Bone marrow (tissue), 2 donors: ENCODE measurements at regions not wholly inside any gene's neighbourhood (a gene's known extent, or its start where the extent isn't known, plus 50 kb on each side); places are given as distances from the start of the nearest gene placed in this dataset.
"Not testable (repeated sequence)": the region's sequence is repeated elsewhere in the genome, so short reads cannot be mapped to it uniquely, and the experiment has no call there.

ENCODE experiments used
- DNase-seq, 2 donors: peaks; one replicate each; lab custom pipeline; 2025; lab: John Stamatoyannopoulos, UW

DNA sequence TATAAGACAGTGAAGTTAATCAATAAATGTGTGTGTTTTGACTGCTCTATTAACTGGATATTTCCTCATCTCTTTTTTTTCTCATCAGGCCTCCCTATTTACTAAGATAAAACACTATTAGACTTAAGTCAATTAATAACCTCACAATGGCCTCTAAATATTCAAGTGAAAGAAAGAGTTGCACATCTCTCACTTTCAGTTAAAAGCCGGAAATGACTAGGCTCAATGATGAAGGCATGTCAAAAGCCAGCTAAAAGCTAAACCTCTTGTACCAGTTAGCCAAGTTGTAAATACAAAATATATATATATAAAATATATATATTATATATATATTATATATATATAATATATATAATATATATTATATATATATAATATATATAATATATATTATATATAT is 127.0 kb upstream of the MEOX2 start:
- DNase-seq = no peak

DNA sequence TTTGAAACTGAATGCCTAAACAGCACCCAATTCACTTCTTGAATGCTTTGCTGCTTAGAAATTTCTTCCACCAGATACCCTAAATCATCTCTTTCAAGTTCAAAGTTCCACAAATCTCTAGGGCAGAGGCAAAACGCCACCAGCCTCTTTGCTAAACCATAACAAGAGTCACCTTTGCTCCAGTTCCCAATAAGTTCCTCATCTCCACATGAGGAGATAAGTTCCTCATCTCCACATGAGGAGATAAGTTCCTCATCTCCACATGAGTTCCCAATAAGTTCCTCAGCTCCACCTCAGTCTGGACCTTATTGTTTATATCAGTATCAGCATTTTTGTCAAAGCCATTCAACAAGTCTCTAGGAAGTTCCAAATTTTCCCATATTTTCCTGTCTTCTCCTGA is 123.9 kb upstream of the MEOX2 start:
- not testable (repeated sequence) for DNase-seq

DNA sequence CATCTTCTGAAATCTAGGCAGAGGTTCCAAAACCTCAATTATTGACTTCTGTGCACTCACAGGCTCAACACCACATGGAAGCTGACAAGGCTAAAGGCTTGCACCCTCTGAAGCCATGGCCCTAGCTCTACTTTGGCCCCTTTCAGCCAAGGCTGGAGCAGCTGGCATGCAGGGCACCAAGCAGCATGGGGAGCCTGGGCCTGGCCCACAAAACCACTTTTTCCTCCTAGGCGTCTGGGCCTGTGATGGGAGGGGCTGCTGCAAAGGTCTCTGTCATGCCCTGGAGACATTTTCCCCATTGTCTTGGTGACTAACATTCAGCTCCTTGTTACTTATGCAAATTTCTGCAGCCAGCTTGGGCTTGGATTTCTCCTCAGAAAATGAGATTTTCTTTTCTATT is 123.5 kb upstream of the MEOX2 start:
- DNase-seq = not testable (repeated sequence)

DNA sequence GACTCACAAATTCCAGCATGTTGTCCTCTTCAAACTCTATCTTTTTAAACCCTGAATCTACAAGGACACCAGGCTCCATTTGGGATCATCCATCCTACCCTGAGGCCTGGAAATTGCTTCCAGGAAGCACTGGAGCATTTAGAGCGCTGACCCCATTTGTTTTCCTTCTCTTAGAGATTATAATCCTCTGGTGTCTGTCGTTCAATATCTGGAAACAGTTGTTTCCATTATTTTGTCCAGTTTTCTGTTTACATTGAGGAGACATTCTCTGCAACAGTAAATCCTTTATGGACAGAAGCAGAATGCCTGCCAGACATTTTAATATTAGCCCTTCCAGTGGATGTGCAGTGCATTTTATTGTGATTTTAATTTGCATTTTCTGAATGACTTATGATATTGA is 119.4 kb upstream of the MEOX2 start:
- no peak for DNase-seq

DNA sequence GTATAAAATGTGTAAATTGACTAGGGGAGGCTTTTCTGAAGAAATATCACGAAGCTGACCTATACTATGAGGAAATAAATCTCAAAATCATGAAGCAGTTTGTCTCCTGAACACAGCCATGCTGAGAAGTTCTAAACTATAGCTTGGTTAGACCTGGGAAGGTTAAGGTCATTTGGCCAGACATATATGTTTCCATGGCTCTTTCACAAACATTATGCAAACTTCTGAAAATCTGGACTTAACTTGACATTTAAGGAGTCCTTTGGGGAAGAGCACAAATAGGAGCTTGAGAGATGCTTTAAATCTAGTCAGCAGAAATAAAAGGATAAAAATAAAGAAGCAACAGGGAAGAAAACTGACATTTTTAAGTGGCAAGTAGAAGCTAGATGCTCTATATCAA is 115.9 kb upstream of the MEOX2 start:
- DNase-seq = no peak

DNA sequence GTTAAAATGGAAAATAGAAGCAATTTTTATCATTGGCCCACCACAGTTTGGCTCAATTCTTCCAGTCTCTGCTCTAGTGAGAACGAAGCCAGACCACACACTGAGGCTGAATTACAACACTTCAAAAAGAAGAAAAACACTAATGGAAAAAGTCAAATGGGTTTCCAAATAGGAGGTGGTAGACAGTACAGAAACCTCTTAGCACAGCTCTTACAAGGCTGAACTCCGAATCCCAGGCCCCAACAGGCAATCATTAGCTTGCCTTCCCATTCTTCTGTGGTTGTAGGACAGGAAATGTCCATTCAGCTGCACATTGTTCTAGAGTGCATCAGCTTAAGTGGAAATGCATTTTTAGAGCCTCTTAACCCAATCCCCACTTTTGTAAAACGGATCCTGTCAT is 115.1 kb upstream of the MEOX2 start:
- no peak for DNase-seq

DNA sequence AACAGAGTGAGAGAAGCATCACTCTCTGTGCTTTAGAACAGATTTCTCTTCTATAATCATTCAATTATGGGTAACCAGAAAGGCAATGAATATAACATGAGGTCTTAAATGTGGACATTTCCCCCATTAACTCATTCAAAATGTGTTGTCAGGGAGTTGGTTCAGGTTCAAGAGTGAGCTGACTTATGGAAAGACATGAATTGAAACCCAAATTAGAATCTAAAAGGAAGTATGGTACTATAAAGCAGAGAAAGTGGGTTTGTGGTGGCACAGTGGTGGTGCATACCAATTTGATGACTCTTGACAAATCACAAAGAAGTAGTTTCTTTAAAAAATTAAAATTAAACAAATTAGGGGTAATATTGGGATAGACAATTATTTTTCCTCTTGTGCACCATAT is 114.6 kb upstream of the MEOX2 start:
- no peak for DNase-seq

DNA sequence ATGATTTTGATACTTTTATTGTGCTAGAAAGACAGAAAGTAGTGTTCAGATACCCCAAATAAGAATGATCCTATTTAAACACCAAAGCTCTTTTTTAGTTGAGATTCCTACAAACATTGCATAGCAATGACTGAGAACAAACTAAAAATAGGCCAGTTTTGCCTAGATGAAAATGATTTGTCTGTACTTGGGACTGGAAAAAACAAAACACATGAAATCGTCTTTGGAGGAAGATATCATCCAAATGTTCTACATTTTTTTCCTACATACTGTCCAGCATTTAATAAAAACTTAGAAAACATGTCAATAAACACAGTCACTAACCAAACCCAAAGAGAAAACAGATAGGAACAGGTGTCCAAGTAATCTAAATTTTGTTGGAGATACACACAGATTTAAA is 111.6 kb upstream of the MEOX2 start:
- DNase-seq = no peak

DNA sequence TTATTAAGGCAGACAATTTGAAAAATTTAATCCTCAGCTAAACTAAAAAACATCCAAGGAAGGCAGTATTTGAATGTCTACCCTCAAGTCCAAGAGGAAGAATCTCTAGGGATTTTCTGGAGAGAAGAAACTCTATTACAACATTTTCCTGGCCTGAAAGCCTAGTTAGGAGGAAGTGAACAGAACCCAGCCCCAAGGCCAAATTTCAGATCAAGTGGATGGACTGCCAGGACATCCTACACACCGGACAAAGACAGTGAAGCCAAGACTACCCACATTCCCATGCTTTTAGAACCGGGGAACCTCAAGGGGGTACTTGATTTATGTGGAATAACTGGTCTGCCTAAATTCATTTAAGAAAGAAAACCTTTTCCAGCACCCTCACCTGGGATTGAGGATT is 108.9 kb upstream of the MEOX2 start:
- DNase-seq = no peak

DNA sequence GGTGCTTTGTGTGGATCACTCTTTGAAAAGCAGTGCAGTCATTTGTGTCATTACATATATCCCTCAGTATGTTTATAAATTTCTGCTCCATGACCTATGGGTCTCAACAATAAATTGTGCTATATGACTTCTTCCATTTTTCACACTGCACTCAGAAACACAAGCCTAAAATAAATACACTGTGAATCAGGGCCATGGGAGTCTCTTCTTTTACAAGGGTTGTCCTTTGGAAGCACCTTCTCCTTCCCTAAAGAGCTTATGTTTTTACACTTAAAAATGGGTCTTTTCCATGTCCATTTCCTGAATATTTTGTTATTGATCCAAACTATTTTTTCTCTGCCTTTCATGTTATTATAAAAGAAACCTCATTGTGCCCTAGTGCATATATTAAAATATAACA is 108.3 kb upstream of the MEOX2 start:
- DNase-seq = no peak

DNA sequence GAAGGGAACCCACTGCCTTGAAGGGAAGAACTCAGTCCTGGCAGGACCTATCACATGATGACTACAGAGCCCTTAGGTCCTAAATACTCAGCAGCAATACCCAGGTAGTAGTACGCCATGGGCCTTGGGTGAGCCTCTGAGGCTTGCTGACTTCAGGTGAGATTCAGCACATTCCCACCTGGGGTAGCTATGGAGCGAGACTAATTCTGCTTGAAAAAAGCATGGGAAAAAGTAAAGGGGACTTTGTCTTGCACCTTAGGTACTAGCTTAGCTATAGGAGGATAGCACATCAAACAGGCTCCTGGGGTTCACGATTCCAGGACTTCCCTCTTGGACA is 98.2 kb upstream of the MEOX2 start:
- DNase-seq = no peak

DNA sequence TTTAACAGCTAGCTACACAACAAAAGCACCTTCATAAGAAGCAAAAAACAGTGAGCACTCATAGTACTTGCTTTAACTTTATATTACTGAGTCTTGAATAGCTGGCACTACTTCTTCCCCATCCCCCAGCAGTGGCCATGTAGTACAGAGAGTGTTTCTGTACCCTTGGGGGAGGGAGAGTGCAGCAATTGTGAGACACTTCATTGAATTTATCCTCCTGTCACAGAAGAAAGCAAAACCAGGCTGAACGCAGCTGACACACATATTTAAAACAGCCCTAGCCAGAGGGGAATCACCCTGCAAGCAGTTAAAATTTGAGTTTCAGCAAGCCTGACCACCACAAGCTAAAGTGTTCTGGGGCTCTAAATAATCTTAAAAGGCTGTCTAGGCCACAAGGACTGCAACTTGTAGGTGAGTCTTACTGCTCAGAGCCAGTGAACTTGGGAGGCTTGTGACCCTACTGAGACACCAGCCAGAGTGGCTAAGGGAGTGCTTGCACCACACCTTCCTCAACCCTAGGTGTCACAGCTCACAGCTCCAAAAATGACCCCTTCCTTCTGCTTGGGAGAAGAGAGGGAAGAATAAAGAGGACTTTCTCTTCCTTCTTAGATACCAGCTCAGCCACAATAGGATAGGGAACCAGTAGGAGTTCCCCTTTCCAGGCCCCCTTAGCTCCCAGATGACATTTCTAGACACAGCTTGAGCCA is 97.7 kb upstream of the MEOX2 start:
- no peak for DNase-seq

DNA sequence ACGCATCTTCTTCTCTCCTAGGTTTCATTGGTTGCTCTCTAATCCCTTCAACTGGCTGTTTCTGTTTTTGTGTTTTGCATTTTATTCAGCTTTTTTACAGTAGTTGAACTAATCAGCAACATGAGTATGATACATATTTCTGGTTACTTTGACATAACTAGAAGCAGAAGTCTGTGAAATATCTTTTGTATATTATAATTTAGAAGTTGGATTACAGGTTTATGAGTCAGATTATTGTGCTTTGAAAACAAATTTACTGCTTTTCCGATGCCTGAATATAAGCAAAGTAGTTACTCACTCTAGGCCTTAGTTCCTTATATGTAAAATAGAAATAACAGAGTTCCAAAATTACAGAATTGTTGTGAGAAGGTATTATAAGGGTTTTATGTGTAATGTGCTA is 96.2 kb upstream of the MEOX2 start:
- no peak for DNase-seq

DNA sequence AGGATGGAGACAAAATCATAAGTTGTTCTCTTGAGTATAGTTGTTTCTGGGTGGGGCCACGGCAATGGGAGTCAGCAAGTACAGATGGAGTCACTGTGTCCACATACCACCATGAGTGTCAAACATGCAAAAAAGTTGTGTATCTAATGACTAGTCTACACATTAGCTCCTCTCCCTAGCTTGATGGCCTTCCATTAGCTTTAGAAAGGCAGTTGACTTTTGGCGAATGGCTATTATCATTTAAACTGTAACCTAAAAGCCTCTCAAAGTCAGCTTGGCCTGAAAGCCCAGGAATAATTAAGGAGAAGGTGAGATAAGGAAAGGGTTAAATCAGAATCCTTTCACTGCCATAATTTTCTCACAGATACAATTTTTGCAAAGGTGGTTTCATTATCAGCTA is 95.5 kb upstream of the MEOX2 start:
- no peak for DNase-seq

DNA sequence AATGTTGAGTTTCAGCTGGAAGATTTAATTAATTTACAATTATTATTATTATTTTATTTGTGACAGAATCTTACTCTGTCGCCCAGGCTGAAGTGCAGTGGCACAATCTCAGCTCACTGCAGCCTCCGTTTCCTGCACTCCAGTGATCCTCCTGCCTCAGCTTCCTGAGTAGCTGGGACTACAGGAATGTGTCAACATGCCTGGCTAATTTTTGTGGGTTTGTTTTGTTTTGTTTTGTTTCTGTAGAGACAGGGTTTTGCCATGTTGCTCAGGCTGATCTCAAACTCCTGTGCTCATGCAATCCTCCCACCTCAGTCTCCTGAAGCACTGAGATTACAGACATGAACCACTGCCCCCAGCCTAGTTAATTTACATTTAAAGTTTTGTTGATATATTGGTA is 93.8 kb upstream of the MEOX2 start:
- DNase-seq = no peak

DNA sequence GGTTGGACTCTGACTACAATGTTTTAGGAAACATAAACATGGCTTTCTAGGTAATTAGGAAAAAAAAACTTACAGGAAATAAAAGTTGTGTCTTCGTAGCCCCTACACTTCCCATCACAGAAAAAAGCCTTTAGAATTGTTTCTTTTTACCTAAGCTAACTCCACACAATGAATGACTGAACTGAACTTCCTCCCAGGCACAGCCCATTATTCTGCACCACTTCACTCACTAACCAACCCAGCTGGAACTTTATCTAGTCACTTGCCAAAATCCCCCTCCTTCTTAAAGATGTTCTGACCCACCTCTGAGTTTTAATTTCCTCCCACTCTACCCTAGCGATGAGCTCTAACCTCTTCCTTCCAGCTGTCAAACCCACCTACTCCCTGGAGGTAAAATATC is 91.7 kb upstream of the MEOX2 start:
- no peak for DNase-seq

DNA sequence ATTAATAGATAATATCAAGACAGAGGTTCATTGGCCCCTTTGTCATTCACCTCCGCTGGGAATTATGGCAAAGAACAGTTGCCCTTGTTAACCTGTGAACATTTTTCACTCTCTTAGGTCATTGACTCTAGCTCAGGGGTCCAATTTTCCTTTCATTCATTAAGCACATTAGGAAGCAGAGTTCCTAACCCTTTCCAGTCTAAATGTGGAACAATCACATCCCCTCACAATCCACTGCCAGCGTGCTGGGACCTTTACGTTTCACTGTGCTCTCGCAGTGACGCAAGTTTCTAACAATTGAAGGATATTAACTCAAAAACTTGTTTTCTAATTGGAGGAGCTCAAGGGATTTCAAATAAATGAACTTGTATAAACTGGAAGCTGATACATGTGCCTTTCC is 79.3 kb upstream of the MEOX2 start:
- no peak for DNase-seq

DNA sequence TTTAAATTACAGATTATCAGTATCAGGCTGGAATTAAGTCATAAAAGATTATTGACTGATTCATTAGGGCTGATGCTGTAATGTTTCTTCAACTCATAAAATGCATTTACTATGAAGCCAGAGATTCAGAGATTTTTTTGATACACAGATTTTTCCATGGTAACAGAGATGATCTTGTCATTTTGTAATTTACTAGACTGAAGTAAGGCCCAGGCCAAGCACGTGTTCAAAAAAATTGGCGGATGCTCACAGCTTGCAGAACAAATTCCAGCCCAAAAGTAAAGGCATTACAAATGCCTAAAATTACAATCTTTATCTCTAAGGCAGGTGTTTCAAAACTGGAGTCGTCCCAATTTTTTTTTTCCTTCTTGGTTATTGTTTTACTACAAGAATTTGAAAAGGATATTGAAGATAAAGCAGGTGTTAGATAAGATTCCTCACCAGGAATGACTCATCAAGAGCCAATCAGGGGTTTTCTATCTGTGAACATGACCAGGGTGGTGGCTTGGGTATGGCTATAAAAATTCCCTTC is 78.4 kb upstream of the MEOX2 start:
- no peak for DNase-seq

DNA sequence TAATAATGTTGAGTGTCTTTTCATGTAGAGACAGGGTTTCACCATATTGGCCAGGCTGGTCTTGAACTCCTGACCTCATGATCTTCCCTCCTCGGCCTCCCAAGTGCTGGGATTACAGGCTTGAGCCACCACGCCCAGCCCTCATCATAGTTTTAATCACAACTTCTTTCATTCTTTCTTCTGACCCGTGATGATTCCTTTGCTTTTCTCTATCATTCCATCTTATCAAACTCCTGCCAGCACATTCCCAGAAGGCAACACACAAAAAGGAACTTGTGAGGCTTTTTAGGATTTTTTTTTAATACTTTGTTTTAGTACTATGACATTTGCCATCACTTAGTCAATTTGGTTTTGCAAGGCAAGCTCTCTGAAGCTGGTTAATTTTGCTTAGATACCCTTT is 77.5 kb upstream of the MEOX2 start:
- no peak for DNase-seq

DNA sequence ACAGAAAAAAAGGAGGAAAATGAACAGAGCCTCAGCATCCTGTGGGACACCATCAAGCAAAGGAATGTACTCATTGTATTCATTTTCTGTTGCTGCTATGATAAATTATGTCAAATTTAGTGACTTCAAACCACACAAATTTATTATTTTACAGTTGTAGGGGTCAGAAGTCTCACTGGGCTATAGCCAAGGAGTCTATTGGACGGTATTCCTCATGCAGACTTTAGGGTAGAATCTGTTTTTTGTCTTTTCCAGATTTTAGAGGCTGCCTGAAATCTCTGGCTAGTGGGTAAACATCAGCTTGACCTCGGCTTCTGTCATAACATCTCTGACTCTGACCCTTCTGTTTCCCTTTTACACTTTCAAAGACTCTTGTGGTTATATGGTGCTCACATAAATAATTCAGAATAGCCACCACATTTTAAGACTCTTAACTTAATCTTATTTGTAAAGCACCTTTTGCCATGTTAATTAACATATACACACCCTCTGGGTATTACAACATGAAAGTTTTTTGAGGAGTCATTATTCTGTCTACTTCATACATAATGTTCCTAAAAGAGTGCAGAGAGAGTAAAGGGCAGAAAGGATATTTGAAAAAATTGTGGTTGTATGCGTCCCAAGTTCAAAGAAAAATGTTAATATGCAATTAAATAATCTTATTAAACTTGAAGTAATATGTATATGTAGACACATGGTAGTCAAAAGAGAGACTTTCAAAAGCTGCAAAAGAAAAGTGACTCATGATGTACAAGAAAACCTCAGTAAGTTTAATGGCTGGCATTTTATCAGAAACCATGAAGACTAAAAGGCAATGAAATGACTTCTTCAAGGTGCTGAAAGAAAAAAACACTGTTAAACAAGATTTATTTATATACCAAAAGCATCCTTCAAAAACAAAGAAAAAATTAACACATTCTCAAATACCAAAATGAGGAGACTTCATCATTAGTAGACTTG is 70.8 kb upstream of the MEOX2 start:
- no peak for DNase-seq

DNA sequence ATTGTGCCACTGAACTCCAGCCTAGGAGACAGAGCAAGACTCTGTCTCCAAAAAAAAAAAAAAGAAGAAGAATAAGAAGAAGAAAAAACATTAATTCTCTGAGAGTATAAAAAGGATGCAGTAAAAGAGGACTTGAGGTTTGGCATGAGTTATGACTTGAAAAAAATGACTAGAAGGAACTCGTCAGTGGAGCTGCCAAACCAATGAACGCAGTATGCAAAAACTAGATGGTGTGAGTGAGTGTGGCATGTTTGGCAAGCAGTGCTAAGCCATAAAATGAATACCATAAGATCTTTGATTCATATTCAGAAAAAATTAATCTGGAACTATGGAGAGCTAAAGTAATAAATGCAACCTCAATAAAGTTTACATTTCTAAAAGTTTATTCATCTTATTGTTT is 68.6 kb upstream of the MEOX2 start:
- DNase-seq = no peak

DNA sequence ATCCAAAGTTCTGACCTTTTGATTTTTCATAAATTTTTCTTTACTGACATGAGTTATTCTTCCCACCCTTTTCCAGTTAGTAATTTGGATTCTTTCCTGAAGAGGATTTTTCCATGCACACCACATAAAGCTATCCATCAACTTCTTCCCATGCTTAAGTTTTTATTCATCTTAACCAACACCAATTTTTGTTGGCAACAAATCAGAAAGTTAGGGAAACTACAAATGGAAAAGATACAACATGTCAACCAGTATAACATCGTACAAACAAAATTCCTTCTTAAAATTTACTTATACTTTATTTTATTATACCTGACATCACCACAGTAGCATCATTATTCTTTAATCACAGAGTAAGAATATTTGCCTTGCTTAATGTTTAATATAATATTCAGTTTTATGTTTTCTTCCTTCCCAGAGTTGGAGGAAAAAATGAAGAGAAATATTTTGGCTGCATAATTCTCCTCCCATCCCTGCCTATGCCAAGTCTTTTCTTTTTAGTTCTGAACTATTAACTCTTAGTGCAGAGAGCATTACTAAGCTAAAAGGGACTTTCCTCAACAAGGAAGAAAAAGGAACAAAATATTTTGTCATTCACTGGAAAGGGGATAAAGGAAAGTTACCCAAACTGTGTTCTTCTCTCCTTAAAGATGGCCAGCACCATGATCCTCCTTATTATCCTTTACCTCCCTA is 67.5 kb upstream of the MEOX2 start:
- DNase-seq = no peak

DNA sequence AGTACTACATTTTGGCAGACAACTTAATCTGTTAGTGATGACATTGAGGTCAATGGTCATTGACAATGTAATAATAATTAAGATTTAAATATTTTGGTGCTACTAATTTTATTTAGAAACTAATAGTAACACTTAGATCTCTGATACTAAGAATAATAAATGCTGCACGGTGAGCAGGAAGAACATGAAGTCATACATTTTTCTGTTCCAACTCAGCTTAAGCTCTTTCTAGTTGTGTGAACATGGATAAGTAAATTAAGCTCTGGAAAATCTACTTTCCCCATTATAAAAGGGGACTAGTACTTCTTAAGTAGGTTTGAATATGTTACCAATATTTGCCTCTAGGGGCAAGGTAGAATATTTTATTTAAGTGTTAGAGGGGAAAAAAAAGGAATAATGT is 65.9 kb upstream of the MEOX2 start:
- DNase-seq = no peak
